K562 (cell line): ENCODE measurements at regions not wholly inside any gene's neighbourhood (a gene's known extent, or its start where the extent isn't known, plus 50 kb on each side); places are given as distances from the start of the nearest gene placed in this dataset.

Experiments used
- ATAC-seq: fragments of 200-7000 bp; cut with Tn5 transposase; 3 replicates; pipeline ENCODE4 v1.9.1; 2020; ENCODE audit warnings: moderate library complexity
- BruUV-seq: library from RNA; stranded (reverse); fragments of 400-500 nt; replicated peaks from 2 replicates; lab custom pipeline; 2021; lab: Mats Ljungman, UMichigan
- CTCF ChIA-PET: fragments of 300-600 bp; formaldehyde crosslinking; extraction: SDS; loops from one replicate; lab custom pipeline; 2021; ENCODE audit warnings: low intra/inter-chr PET ratio; lab: Yijun Ruan, JAX
- POLR2A ChIA-PET: fragments of 300-600, 350-650 bp; sonication (Branson Sonifier 250); formaldehyde crosslinking; extraction: SDS; loops from one replicate; lab custom pipeline; 2021; ENCODE audit warnings: antibody characterized with exemption, inconsistent platforms; lab: Yijun Ruan, JAX
- DNase-seq, 4 experiments: peaks; one replicate each; pipeline versions ENCODE4 v3.0.0 to v3.0.0-alpha.2; 2011 to 2018; ENCODE audit warnings: low spot score in 3 of 4, mixed read lengths in 3 of 4; ENCODE audit errors: extremely low read depth in 1 of 4
- FAIRE-seq: peaks from 2 replicates; lab custom pipeline; 2011; peaks lifted over from hg19 to GRCh38; lab: Jason Lieb, UNC
- H2AFZ ChIP-seq: 2 replicates; pipeline ENCODE4 v1.6.0; 2011; ENCODE audit warnings: low read depth, low read length, control low read depth, inconsistent platforms
- H3K27ac ChIP-seq: fragments of 200-600 bp; 3 replicates; pipeline ENCODE4 v1.8.0; 2011; ENCODE audit warnings: low read depth, mild to moderate bottlenecking, control low read depth, inconsistent platforms, low read length, moderate library complexity, mixed read lengths; ENCODE audit errors: extremely low read depth
- H3K27me3 ChIP-seq, 2 experiments: fragments of 300-600 bp in 1 of 2; 2 replicates in 1 of 2; 3 replicates in 1 of 2; pipeline versions ENCODE4 v1.6.0 to v1.8.0; 2011; ENCODE audit warnings: inconsistent platforms in 2 of 2, low read length in 2 of 2, mild to moderate bottlenecking in 1 of 2, mixed read lengths in 1 of 2, moderate library complexity in 1 of 2; ENCODE audit not compliant: control insufficient read depth in 2 of 2, insufficient read depth in 2 of 2
- H3K36me3 ChIP-seq: fragments of 300-600 bp; 3 replicates; pipeline ENCODE4 v1.8.0; 2011; ENCODE audit warnings: mild to moderate bottlenecking, low read length, inconsistent platforms; ENCODE audit not compliant: control insufficient read depth, insufficient read depth
- H3K4me1 ChIP-seq, 2 experiments: fragments of 200-600 bp in 1 of 2; replicated peaks in 1 of 2; 2 replicates in 1 of 2; 3 replicates in 1 of 2; pipeline versions ENCODE4 v1.5.1 to v1.8.0; 2011; ENCODE audit warnings: inconsistent platforms in 2 of 2, low read length in 2 of 2, mild to moderate bottlenecking in 1 of 2, mixed read lengths in 1 of 2, moderate library complexity in 1 of 2; ENCODE audit not compliant: control insufficient read depth in 2 of 2, insufficient read depth in 2 of 2
- H3K4me2 ChIP-seq: 2 replicates; pipeline ENCODE4 v1.6.1; 2011; ENCODE audit warnings: low read length, control low read depth, inconsistent platforms, mixed read lengths; ENCODE audit not compliant: insufficient read depth
- H3K4me3 ChIP-seq: fragments of 200-600 bp; sonication (generic), shearing (Covaris generic); 2 replicates; pipeline ENCODE4 v1.5.1; 2016; ENCODE audit warnings: control low read depth, inconsistent platforms
- H3K79me2 ChIP-seq: fragments of 200-600 bp; 3 replicates; pipeline ENCODE4 v1.8.0; 2011; ENCODE audit warnings: low read length, inconsistent platforms; ENCODE audit not compliant: control insufficient read depth, insufficient read depth
- H3K9ac ChIP-seq, 2 experiments: 2 replicates each; pipeline versions ENCODE4 v1.6.0 to v1.6.1; 2011; ENCODE audit warnings: low read depth in 2 of 2, low read length in 2 of 2, control low read depth in 1 of 2, inconsistent platforms in 1 of 2, mild to moderate bottlenecking in 1 of 2, mixed read lengths in 1 of 2; ENCODE audit not compliant: insufficient read depth in 1 of 2
- H3K9me1 ChIP-seq: one replicate; pipeline ENCODE4 v1.6.0; 2011; ENCODE audit warnings: inconsistent platforms, mild to moderate bottlenecking, low read length, moderate library complexity; ENCODE audit not compliant: control insufficient read depth, insufficient read depth
- H3K9me3 ChIP-seq: replicated peaks from 2 replicates; pipeline ENCODE4 v1.5.1; 2011; ENCODE audit warnings: low read depth, low read length, inconsistent platforms; ENCODE audit not compliant: control insufficient read depth, insufficient read depth
- H4K20me1 ChIP-seq: replicated peaks from 2 replicates; pipeline ENCODE4 v1.6.1; 2011; ENCODE audit warnings: low read length, inconsistent platforms, mixed read lengths; ENCODE audit not compliant: control insufficient read depth, insufficient read depth
- C11orf30 ChIP-seq: fragments of 450-650 bp; IDR thresholded peaks from 2 replicates; pipeline ENCODE4 v1.6.1; 2016; ENCODE audit warnings: low read depth, mild to moderate bottlenecking
- COPS2 ChIP-seq: fragments of 450-650 bp; conservative IDR thresholded peaks from 2 replicates; pipeline ENCODE4 v1.6.1; 2016; ENCODE audit warnings: mild to moderate bottlenecking, moderate library complexity
- GTF2A2 ChIP-seq: IDR thresholded peaks from 2 replicates; pipeline ENCODE4 v1.6.1; 2016; ENCODE audit warnings: mild to moderate bottlenecking, missing genetic modification characterization, missing compliant biosample characterization
- RBM17 ChIP-seq: fragments of 200-400 bp; formaldehyde crosslinking; IDR thresholded peaks from 2 replicates; pipeline ENCODE4 v1.6.1; 2017; ENCODE audit warnings: low read depth, mild to moderate bottlenecking, low read length, borderline replicate concordance
- WGBS: fragments of 100-300 bp; shearing (Covaris generic); methylation state at CpG from one replicate; pipeline ENCODE4 v1.1.6; 2016; ENCODE audit warnings: low coverage, mixed read lengths; ENCODE audit not compliant: insufficient coverage; ENCODE audit errors: missing lambda C conversion rate; 5-methylcytosine and 5-hydroxymethylcytosine counted together
- in situ Hi-C: fragments of 300-500 bp; cut with MboI; formaldehyde crosslinking; loops from 4 replicates; pipeline ENCODE4 v1.15.0; 2018; ENCODE audit warnings: inconsistent platforms, mixed read lengths
- intact Hi-C: fragments of 100-400 bp; cut with micrococcal nuclease; formaldehyde crosslinking; loops from 2 replicates; pipeline ENCODE4 v1.14.2; 2022

GRCh38 chr14:48751293-48751692 lies 834.9 kb downstream of the RPS29 start:
- H3K4me3 ChIP-seq = no peak overlapping the region
- H3K27ac ChIP-seq = no peak overlapping the region
- BruUV-seq = no TSS peak

DNA sequence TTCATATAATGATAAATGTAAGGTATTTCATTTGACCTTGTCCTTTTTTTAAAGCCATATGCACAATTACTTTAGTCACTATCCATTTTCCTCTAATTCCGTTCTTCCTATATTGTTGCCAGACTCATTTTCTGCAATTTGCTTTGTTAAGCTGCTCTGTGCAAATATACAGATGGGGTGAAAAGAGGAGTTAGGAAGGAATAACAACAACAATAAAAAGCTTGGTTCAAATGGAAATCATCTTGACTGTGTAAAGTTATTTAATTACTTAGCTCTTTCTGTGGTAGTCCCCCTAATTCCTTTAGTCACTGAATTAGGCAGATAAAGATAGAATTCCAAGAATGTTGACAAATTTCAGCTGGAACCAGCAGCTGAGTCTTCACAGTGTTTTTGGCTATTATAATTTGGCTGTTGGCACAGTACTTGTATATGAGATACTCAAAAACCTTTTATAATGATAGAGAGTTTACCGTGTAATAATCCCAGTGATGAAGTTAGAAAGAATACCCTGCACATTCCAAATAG lies 838.0 kb downstream of the RPS29 start:
- TF ChIP-seq C11orf30 (no peak), GTF2A2 (tag) (no peak), COPS2 (no peak)
- in situ Hi-C loops = no loop called here
- FAIRE-seq (no peak), ATAC-seq (no peak), DNase-seq (no peak)
- intact Hi-C loops = no loop called here
- H2AFZ ChIP-seq = no peak overlapping the region
- CTCF ChIA-PET = no interaction called here
- POLR2A ChIA-PET = no interaction called here
- WGBS = 0% methylated on average over 2 of the region's 2 CpGs
- no peak overlapping the region for H3K4me3 ChIP-seq
- no peak overlapping the region for H3K9ac ChIP-seq
- no peak overlapping the region for H3K27ac ChIP-seq
- H4K20me1 ChIP-seq = no peaks in the 10 kb centered on the region
- H3K4me1 ChIP-seq = no peaks in the 10 kb centered on the region
- H3K9me3 ChIP-seq = no peaks in the 10 kb centered on the region
- no peaks in the 10 kb centered on the region for H3K79me2 ChIP-seq
- H3K27me3 ChIP-seq = no peaks in the 10 kb centered on the region
- H3K4me2 ChIP-seq = no peak overlapping the region
- H3K36me3 ChIP-seq = no peaks in the 10 kb centered on the region
- no TSS peak for BruUV-seq
- no peaks in the 10 kb centered on the region for H3K9me1 ChIP-seq

More at GRCh38 chr14:48751293-48751692, 834.9 kb downstream of the RPS29 start:
- no peak overlapping the region for H3K4me2 ChIP-seq
- no peaks in the 10 kb centered on the region for H3K36me3 ChIP-seq
- CTCF ChIA-PET = no interaction called here
- H4K20me1 ChIP-seq = no peaks in the 10 kb centered on the region
- no peaks in the 10 kb centered on the region for H3K79me2 ChIP-seq
- no peaks in the 10 kb centered on the region for H3K9me3 ChIP-seq
- no peaks in the 10 kb centered on the region for H3K9me1 ChIP-seq
- POLR2A ChIA-PET = no interaction called here
- in situ Hi-C loops (no loop called here), intact Hi-C loops (no loop called here)
- no peak overlapping the region for H2AFZ ChIP-seq
- no peak for TF ChIP-seq RBM17
- ATAC-seq (no peak), DNase-seq (no peak), FAIRE-seq (no peak)
- no peak overlapping the region for H3K9ac ChIP-seq
- no peaks in the 10 kb centered on the region for H3K4me1 ChIP-seq
- H3K27me3 ChIP-seq = no peaks in the 10 kb centered on the region
